ENCODE measurements at regions not wholly inside any gene's neighbourhood (a gene's known extent, or its start where the extent isn't known, plus 50 kb on each side); places are given as distances from the start of the nearest gene placed in this dataset.

DNA sequence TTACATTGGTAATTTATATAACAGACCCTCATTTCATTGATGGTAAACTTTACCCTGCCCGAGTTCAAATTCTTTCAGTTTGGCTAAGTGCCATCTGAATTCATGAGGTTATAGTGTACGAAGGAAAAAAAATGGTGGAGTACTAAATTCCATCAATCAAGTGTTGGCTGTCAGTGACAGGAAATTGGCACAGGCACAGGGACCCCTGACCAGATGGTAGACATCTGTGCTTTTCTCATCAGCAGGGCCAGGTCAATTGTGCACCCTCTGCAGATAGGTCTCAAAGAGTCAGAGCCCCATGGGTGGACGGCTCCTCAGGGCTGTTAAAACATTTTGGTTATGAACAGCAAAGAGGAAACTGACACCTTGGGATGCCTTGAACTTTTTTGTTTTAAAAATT is 439.2 kb downstream of the SETBP1 start:
- Mint-ChIP-seq H3K4me1 (ENCODE audit: low read depth) (no peaks in the 10 kb centered on the region), H3K9me3 (ENCODE audit: insufficient read depth) (no peaks in the 10 kb centered on the region), H3K4me3 (no peak overlapping the region), H3K27me3 (ENCODE audit: low read depth) (peaks cover 21% of the 10 kb centered on the region), H3K27ac (no peak overlapping the region), H3K36me3 (ENCODE audit: low read depth) (no peaks in the 10 kb centered on the region)
- DNase-seq (no peak), ATAC-seq (no peak)
- ChIA-PET CTCF (no interaction called here), POLR2A (no interaction called here)

DNA sequence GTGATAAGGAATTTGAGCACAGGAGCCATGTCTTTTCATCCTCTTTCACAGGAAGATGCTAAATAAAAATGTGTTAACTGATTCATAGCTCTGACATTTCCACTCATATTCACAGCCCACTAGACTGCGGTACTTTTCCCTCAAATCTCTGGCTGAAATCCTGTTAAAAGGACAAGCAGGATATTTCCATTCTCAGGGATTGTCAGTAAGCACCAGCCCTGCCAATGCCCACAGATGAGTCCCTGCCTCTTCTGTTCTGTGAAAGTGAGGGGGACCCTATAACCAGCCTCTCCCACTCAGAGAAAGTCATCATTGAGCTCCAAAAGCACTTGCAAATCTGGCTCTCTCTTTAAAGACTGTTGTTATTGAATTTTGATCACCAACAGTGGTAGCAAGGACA is 440.5 kb downstream of the SETBP1 start:
- no peaks in the 10 kb centered on the region for H3K9me3 Mint-ChIP-seq (ENCODE audit: insufficient read depth)
- DNase-seq (no peak), ATAC-seq (no peak)
- H3K27me3 Mint-ChIP-seq (ENCODE audit: low read depth) = peaks cover 16% of the 10 kb centered on the region
- ChIA-PET POLR2A (interaction anchor here (0.6 kb wide), 1 partner anchor 60 kb away, joined by 3 read pairs; no protein-coding TSS in a partner anchor), CTCF (no interaction called here)
- H3K27ac Mint-ChIP-seq = no peak overlapping the region
- H3K4me3 Mint-ChIP-seq = no peak overlapping the region
- no peaks in the 10 kb centered on the region for H3K4me1 Mint-ChIP-seq (ENCODE audit: low read depth)
- H3K36me3 Mint-ChIP-seq (ENCODE audit: low read depth) = no peaks in the 10 kb centered on the region

DNA sequence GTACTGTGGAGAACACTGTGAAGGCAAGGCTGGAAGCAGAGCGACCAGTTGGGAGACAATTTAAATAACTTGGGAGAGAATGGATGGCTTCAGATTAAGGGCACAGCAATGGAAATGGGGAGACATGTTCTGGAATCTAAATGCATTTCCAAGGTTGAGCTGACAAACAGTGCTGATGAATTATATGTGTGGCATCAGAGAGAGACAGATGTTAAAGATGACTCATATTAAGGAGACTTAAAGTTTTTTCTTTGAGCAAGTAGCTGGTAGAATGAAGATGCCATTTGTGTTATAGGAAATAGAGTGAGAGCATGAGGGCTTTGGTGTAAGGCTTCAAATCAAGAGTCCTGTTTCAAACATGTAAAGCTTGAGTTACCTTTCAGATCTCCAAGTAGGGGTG is 441.8 kb downstream of the SETBP1 start:
- Mint-ChIP-seq H3K27me3 (ENCODE audit: low read depth) (peaks cover 7% of the 10 kb centered on the region), H3K36me3 (ENCODE audit: low read depth) (no peaks in the 10 kb centered on the region), H3K4me1 (ENCODE audit: low read depth) (no peaks in the 10 kb centered on the region), H3K9me3 (ENCODE audit: insufficient read depth) (no peaks in the 10 kb centered on the region), H3K27ac (no peak overlapping the region), H3K4me3 (no peak overlapping the region)
- ChIA-PET CTCF (no interaction called here), POLR2A (no interaction called here)
- ATAC-seq (no peak), DNase-seq (no peak)

DNA sequence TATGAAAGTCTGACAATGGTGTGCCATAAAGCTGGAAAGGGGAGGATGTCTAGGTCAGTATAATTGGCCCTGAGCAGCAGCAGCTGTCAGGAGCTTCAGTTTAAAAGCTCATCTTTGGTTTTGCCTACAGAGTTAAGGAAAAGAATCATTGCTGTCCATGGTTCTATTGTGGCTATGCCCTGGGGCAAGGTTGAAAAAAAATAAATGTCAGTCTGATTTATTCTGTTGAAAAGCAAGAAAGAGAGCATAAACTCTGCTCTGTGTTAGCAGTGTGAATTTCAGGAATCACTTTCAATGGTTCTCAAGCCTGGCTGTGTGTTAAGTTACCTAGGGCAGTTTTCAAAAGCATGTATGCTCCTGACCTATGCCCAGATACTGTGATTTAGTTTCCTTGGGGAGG is 446.7 kb downstream of the SETBP1 start:
- Mint-ChIP-seq H3K27ac (no peak overlapping the region), H3K36me3 (ENCODE audit: low read depth) (no peaks in the 10 kb centered on the region), H3K9me3 (ENCODE audit: insufficient read depth) (no peaks in the 10 kb centered on the region), H3K27me3 (ENCODE audit: low read depth) (peaks cover 6% of the 10 kb centered on the region), H3K4me3 (no peak overlapping the region), H3K4me1 (ENCODE audit: low read depth) (no peaks in the 10 kb centered on the region)
- CTCF ChIA-PET = no interaction called here
- ATAC-seq (no peak), DNase-seq (no peak)
- POLR2A ChIA-PET = no interaction called here

DNA sequence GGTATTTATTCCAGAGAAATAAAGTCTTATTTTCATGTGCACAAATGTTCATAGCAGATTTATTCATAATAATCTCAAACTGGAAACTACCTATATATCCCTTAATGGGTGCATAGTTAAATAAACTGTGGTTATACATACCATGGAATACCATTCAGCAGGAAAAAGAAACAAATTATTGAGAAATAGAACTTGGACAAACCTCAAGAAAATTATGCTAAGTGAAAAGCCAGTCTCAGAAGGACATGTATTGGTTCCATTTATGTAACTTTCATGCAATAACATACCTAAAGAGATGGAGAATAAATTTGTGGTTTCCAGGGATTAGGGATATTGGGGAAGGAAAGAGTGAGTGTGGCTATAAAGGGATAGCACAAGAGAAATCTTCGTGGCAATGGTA is 452.6 kb downstream of the SETBP1 start:
- H3K27me3 Mint-ChIP-seq (ENCODE audit: low read depth) = peaks cover 6% of the 10 kb centered on the region
- H3K4me1 Mint-ChIP-seq (ENCODE audit: low read depth) = no peaks in the 10 kb centered on the region
- no peak overlapping the region for H3K27ac Mint-ChIP-seq
- no peak overlapping the region for H3K4me3 Mint-ChIP-seq
- ChIA-PET CTCF (no interaction called here), POLR2A (no interaction called here)
- no peaks in the 10 kb centered on the region for H3K9me3 Mint-ChIP-seq (ENCODE audit: insufficient read depth)
- no peak for ATAC-seq
- no peak for DNase-seq
- no peaks in the 10 kb centered on the region for H3K36me3 Mint-ChIP-seq (ENCODE audit: low read depth)

DNA sequence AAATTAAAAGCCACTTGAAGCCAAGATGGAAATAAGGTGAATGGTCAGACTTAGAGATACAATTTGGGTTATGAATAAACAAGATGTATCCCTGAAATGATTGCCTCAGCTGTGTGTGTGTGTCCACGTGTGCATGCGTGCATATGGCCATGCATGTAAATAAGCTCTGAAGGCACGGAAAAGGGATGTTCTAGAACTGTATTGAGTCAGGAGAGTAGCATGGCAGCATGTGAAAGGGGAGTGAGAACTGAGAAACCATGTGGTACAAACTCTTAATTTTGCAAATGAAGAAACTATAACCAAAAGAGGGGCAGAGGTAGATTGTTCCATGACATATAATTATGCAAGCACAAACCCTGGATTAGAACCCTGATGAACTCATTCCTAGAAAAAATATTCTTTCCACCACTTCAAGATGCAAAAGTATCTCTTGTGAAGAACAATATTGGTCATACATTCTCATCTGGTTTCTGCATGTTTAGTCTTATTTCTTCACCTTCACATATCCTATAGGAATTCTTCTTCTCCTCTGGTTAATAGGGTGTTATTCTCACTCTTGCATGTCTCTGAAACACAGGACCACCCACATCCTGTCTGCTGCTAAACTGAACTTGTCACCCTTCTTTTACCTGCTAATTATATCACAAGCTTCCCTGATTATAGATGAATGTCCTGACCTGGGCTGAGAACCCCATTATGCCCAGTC is 455.8 kb downstream of the SETBP1 start:
- CTCF ChIA-PET = no interaction called here
- no peaks in the 10 kb centered on the region for H3K9me3 Mint-ChIP-seq (ENCODE audit: insufficient read depth)
- ATAC-seq = no peak
- no peak overlapping the region for H3K27ac Mint-ChIP-seq
- no peak overlapping the region for H3K4me3 Mint-ChIP-seq
- H3K27me3 Mint-ChIP-seq (ENCODE audit: low read depth) = no peaks in the 10 kb centered on the region
- no peak for DNase-seq
- H3K4me1 Mint-ChIP-seq (ENCODE audit: low read depth) = no peaks in the 10 kb centered on the region
- POLR2A ChIA-PET = no interaction called here
- no peaks in the 10 kb centered on the region for H3K36me3 Mint-ChIP-seq (ENCODE audit: low read depth)

DNA sequence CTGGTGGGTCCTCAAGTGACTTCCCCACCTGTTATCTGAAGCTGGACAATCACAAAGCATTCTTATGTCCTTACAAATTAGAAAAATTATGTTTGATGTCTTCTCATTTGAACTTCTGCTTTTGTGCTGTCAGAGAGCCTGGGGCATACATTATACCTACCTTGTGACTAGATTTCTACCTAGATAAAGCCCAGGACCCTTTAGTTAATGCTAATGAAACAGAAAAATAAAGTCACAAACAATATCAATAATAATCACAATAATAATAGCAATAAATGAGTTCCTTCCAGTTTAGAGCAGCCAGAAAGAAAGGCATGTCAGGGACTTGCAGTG is 456.4 kb downstream of the SETBP1 start:
- no peaks in the 10 kb centered on the region for H3K27me3 Mint-ChIP-seq (ENCODE audit: low read depth)
- ATAC-seq (no peak), DNase-seq (no peak)
- H3K36me3 Mint-ChIP-seq (ENCODE audit: low read depth) = no peaks in the 10 kb centered on the region
- H3K4me3 Mint-ChIP-seq = no peak overlapping the region
- H3K27ac Mint-ChIP-seq = no peak overlapping the region
- CTCF ChIA-PET = no interaction called here
- no peaks in the 10 kb centered on the region for H3K9me3 Mint-ChIP-seq (ENCODE audit: insufficient read depth)
- POLR2A ChIA-PET = no interaction called here
- H3K4me1 Mint-ChIP-seq (ENCODE audit: low read depth) = no peaks in the 10 kb centered on the region

DNA sequence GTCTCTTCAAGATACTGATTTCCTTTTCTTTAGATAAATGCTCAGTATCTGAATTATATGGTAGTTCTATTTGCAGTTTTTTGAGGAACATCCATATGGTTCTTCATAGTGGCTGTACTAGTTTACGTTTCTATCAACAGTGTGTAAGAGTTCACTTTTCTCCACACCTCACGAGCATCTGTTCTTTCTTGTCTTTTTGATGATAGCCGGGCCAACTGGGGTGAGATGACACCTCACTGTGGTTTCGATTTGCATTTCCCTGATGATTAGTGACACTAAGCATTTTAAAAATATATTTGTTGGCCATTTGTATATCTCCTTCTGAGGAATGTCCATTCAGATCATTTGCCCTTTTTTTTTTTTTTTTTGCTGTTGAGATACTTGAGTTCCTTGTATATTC is 458.8 kb downstream of the SETBP1 start:
- DNase-seq = no peak
- H3K36me3 Mint-ChIP-seq (ENCODE audit: low read depth) = no peaks in the 10 kb centered on the region
- no peak for ATAC-seq
- no peak overlapping the region for H3K27ac Mint-ChIP-seq
- ChIA-PET CTCF (no interaction called here), POLR2A (no interaction called here)
- no peaks in the 10 kb centered on the region for H3K27me3 Mint-ChIP-seq (ENCODE audit: low read depth)
- H3K9me3 Mint-ChIP-seq (ENCODE audit: insufficient read depth) = no peaks in the 10 kb centered on the region
- H3K4me1 Mint-ChIP-seq (ENCODE audit: low read depth) = no peaks in the 10 kb centered on the region
- H3K4me3 Mint-ChIP-seq = no peak overlapping the region

DNA sequence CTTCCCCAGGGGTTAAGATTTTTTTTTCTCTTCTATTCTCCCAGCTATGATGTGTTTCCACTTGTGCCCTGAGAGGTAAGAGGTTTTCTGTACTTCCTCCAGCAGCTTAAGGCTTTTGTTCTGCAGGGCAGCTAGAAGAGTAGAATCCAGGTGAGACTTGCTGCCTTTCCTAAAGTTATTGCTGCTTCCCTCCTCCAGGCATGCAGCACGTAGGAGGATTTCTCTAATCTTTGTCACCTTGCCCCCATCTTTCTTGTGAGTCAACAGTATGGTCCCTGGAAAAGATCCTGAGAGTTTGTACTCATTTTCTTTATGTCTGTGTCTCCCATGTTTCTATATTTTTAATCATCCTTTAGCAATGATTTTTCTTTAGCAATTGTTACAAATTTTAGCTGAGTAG is 462.2 kb downstream of the SETBP1 start:
- ChIA-PET CTCF (no interaction called here), POLR2A (no interaction called here)
- Mint-ChIP-seq H3K27me3 (ENCODE audit: low read depth) (no peaks in the 10 kb centered on the region), H3K9me3 (ENCODE audit: insufficient read depth) (no peaks in the 10 kb centered on the region), H3K27ac (no peak overlapping the region), H3K4me1 (ENCODE audit: low read depth) (no peaks in the 10 kb centered on the region), H3K36me3 (ENCODE audit: low read depth) (no peaks in the 10 kb centered on the region), H3K4me3 (no peak overlapping the region)
- ATAC-seq (no peak), DNase-seq (no peak)

DNA sequence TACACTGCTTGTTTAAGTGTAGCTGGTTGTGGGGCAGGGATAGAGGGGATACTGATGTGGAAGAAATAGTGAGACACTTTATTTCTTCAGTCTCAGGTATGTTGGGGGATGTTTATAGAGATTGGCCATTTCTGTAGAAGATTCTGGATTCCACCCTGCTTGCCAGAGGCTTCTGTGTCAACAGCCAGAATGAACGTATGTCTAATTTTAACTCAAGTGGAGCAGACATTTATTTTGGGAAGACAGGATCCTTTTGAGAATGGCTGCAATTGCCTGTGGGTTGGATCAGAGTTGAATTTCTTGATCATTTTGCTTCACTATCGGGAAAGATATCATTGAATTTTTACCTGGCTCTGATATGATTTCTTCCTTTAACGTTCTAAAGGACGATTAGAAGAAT is 465.6 kb upstream of the SLC14A2 start:
- H3K4me1 Mint-ChIP-seq (ENCODE audit: low read depth) = no peaks in the 10 kb centered on the region
- POLR2A ChIA-PET = no interaction called here
- H3K27me3 Mint-ChIP-seq (ENCODE audit: low read depth) = peaks cover 8% of the 10 kb centered on the region
- no peaks in the 10 kb centered on the region for H3K36me3 Mint-ChIP-seq (ENCODE audit: low read depth)
- no peak overlapping the region for H3K4me3 Mint-ChIP-seq
- H3K27ac Mint-ChIP-seq = no peak overlapping the region
- DNase-seq (no peak), ATAC-seq (no peak)
- CTCF ChIA-PET = no interaction called here
- H3K9me3 Mint-ChIP-seq (ENCODE audit: insufficient read depth) = no peaks in the 10 kb centered on the region

DNA sequence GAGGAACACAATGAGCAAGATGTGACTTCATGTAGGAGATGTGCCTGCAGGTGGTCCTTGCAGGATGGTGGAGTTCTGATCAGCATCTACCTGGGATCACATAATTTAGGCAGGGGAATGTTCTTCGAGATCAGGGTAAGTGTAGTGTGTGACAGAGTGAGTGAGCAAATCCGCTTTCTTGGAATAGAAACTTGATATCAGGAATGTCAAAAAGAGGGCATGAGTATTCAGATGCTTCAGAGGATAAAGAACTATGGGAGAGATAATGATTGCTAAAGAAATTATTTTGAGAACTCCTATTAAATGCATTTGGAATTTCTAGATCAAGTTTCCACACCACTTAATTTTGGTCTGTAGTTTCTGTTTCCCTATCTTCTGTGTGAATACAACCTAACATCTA is 463.6 kb upstream of the SLC14A2 start:
- no peak overlapping the region for H3K27ac Mint-ChIP-seq
- H3K4me1 Mint-ChIP-seq (ENCODE audit: low read depth) = no peaks in the 10 kb centered on the region
- H3K27me3 Mint-ChIP-seq (ENCODE audit: low read depth) = peaks cover 8% of the 10 kb centered on the region
- H3K36me3 Mint-ChIP-seq (ENCODE audit: low read depth) = no peaks in the 10 kb centered on the region
- ATAC-seq (no peak), DNase-seq (no peak)
- no peak overlapping the region for H3K4me3 Mint-ChIP-seq
- ChIA-PET POLR2A (no interaction called here), CTCF (no interaction called here)
- no peaks in the 10 kb centered on the region for H3K9me3 Mint-ChIP-seq (ENCODE audit: insufficient read depth)

DNA sequence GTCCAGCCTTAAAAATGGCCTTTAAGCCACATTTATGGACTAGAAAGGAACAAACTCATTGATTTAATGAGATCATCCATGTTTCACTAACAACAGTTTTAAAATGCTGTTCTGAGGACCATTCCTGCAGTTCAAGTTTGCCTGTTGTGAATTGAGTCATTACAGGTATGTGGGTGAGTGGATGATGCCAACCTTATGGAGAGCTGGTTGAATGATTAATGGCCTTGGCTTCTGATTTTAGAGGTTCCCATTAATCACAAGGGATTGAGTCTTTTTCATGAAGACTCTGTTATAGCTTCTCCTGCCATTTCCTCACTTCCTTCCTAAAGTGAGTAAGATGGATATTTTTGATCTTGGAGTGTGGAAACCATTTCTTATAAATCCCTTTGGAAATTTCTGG is 459.8 kb upstream of the SLC14A2 start:
- Mint-ChIP-seq H3K27ac (no peak overlapping the region), H3K4me1 (ENCODE audit: low read depth) (no peaks in the 10 kb centered on the region), H3K36me3 (ENCODE audit: low read depth) (no peaks in the 10 kb centered on the region), H3K9me3 (ENCODE audit: insufficient read depth) (no peaks in the 10 kb centered on the region), H3K27me3 (ENCODE audit: low read depth) (peaks cover 5% of the 10 kb centered on the region), H3K4me3 (no peak overlapping the region)
- POLR2A ChIA-PET = no interaction called here
- CTCF ChIA-PET = no interaction called here
- DNase-seq (no peak), ATAC-seq (no peak)

DNA sequence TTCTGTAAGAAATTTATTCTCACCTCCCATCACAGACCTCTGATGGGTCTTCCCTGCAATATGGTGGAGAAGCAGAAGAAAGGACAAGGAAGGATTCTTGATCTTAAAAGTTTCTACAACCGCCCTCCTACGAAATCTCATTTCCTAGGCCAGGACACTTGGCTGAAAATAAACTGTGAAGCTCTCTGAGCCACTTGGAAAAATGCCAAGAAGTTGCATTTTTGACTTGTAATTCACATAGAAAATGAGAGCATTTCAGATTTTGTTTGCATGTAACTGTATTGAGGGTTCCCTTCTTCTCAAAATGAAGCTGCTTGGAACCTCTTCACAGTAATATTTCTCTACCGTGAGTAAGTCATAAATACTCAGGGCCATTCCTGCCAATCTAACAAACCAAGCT is 458.3 kb upstream of the SLC14A2 start:
- Mint-ChIP-seq H3K4me3 (no peak overlapping the region), H3K9me3 (ENCODE audit: insufficient read depth) (no peaks in the 10 kb centered on the region), H3K4me1 (ENCODE audit: low read depth) (no peaks in the 10 kb centered on the region), H3K27me3 (ENCODE audit: low read depth) (peaks cover 4% of the 10 kb centered on the region), H3K36me3 (ENCODE audit: low read depth) (no peaks in the 10 kb centered on the region), H3K27ac (no peak overlapping the region)
- ATAC-seq (no peak), DNase-seq (no peak)
- CTCF ChIA-PET = interaction anchor here (1.1 kb wide), 1 partner anchor 56 kb away, joined by 3 read pairs; no protein-coding TSS in a partner anchor
- POLR2A ChIA-PET = no interaction called here

Measured in activated CD8-positive, alpha-beta T cell treated with anti-CD3 and anti-CD28 coated beads, Interleukin-2, amount 10 ng/mL, durations not matched to agents 7 days and 5 days (primary cell).